PC-9 (cell line): ENCODE measurements at regions not wholly inside any gene's neighbourhood (a gene's known extent, or its start where the extent isn't known, plus 50 kb on each side); places are given as distances from the start of the nearest gene placed in this dataset.
"Not testable (repeated sequence)": the region's sequence is repeated elsewhere in the genome, so short reads cannot be mapped to it uniquely, and the experiment has no call there.

ENCODE experiments used
- BruUV-seq: library from RNA; stranded (reverse); fragments of 400-500 nt; replicated peaks from 2 replicates; lab custom pipeline; 2021; lab: Mats Ljungman, UMichigan
- CTCF ChIA-PET: fragments of 300-600 bp; sonication (Branson Sonifier 250); formaldehyde crosslinking; loops from one replicate; lab custom pipeline; 2022; ENCODE audit warnings: antibody characterized with exemption; lab: Charles Lee
- POLR2A ChIA-PET: fragments of 300-600 bp; sonication (Branson Sonifier 250); formaldehyde crosslinking; loops from one replicate; lab custom pipeline; 2022; ENCODE audit warnings: antibody characterized with exemption; ENCODE audit not compliant: unreplicated experiment; lab: Charles Lee
- DNase-seq, 2 experiments: peaks; one replicate each; pipeline versions ENCODE4 v3.0.0 to v3.0.0-alpha.2; 2015 to 2022; ENCODE audit warnings: mixed read lengths in 1 of 2
- H2AFZ ChIP-seq: fragments of 200-600 bp; sonication (generic); 2 replicates; pipeline ENCODE4 v1.8.1; 2017; ENCODE audit warnings: antibody characterized with exemption
- H3F3A ChIP-seq: fragments of 200-600 bp; sonication (generic); 2 replicates; pipeline ENCODE4 v1.8.1; 2017; ENCODE audit warnings: antibody characterized with exemption, mild to moderate bottlenecking, low read depth; ENCODE audit not compliant: insufficient read depth
- H3K27ac ChIP-seq: fragments of 200-600 bp; sonication (generic); 2 replicates; pipeline ENCODE4 v1.6.1; 2016; ENCODE audit warnings: mixed run types
- H3K27me3 ChIP-seq: fragments of 200-600 bp; sonication (generic); 2 replicates; pipeline ENCODE4 v1.6.1; 2016; ENCODE audit warnings: low read depth, mixed run types; ENCODE audit not compliant: insufficient read depth
- H3K36me3 ChIP-seq: fragments of 200-600 bp; sonication (generic); 2 replicates; pipeline ENCODE4 v1.6.1; 2016; ENCODE audit warnings: low read depth, mixed run types
- H3K4me1 ChIP-seq: fragments of 200-600 bp; sonication (generic); replicated peaks from 2 replicates; pipeline ENCODE4 v1.6.1; 2016; ENCODE audit warnings: mixed run types; ENCODE audit not compliant: insufficient read depth
- H3K4me2 ChIP-seq: fragments of 200-600 bp; sonication (generic); 2 replicates; pipeline ENCODE4 v1.6.1; 2017; ENCODE audit warnings: mixed run types
- H3K4me3 ChIP-seq: fragments of 200-600 bp; sonication (generic); 2 replicates; pipeline ENCODE4 v1.6.1; 2016; ENCODE audit warnings: mixed run types
- H3K79me2 ChIP-seq: fragments of 200-600 bp; sonication (generic); 2 replicates; pipeline ENCODE4 v1.6.1; 2017; ENCODE audit warnings: low read depth, mixed run types
- H3K9me2 ChIP-seq: fragments of 200-600 bp; sonication (generic); 2 replicates; pipeline ENCODE4 v1.8.1; 2017; ENCODE audit warnings: mild to moderate bottlenecking; ENCODE audit not compliant: insufficient read depth
- H3K9me3 ChIP-seq: fragments of 200-600 bp; sonication (generic); 2 replicates; pipeline ENCODE4 v1.8.1; 2016; ENCODE audit warnings: low read depth; ENCODE audit not compliant: insufficient read depth
- H4K20me1 ChIP-seq: fragments of 200-600 bp; sonication (generic); 2 replicates; pipeline ENCODE4 v1.8.1; 2017; ENCODE audit not compliant: insufficient read depth
- EZH2 ChIP-seq: fragments of 200-600 bp; sonication (generic); IDR thresholded peaks from 2 replicates; pipeline ENCODE4 v1.8.0; 2017; ENCODE audit warnings: antibody characterized with exemption, low read depth
- intact Hi-C: fragments of 100-400 bp; cut with micrococcal nuclease; formaldehyde crosslinking; loops from one replicate; pipeline ENCODE4 v1.10.0; 2022; ENCODE audit not compliant: unreplicated experiment
- TF ChIP-seq, protein P1 (sequence below): fragments of 200-600 bp; sonication (generic); conservative IDR thresholded peaks from 2 replicates; pipeline ENCODE4 v1.6.1; 2017; ENCODE audit warnings: mixed run types, antibody characterized with exemption, mild to moderate bottlenecking, moderate library complexity

DNA sequence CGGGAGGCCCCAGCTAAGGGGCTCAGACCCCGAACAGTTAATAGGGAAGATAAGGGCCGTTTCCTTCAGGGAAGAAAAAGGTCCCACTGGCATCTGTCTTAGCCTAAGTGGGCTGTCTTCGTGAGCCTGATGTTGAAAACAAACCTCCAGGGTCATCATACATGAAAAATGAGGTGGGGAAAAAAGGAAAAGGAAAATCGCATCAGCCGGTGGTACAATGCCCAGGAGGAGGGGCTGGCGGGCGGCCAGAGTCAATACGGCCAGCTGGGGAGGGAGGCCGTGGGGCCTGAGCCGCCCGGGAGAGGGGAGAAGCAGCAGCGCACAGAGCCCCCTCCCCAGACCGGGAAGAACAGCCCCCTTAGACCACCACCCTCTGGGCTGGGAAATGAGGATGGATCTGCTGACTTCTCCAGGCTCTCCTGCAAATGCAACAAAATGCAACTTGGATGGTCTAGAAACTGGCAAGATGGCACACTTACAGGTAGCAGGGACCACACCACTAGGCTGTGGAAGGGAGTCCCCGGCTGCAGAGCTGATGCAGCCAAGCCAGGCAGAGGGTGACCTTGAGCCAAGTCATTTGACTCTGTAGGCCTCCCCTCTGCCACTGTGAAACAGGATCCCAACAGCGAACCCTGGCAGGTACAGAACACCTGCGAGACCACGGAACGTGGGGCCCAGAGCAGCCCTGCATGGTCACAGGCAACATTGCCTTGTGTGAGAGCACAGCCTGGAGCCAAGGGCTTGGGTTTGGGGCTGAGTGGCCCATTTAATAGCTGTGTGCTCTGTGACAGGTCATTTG lies 448.5 kb downstream of the SOX9 start:
- H3K4me1 ChIP-seq, result peaks cover 4% of the 10 kb centered on the region
- BruUV-seq, result no TSS peak
- no peaks in the 10 kb centered on the region for H3K9me3 ChIP-seq
- peaks cover 7% of the 10 kb centered on the region for H4K20me1 ChIP-seq
- H3K36me3 ChIP-seq, result no peaks in the 10 kb centered on the region
- no peak for DNase-seq
- H3K79me2 ChIP-seq, result peaks cover 99% of the 10 kb centered on the region
- H2AFZ ChIP-seq, result no peak overlapping the region
- no peak overlapping the region for H3K4me3 ChIP-seq
- H3F3A ChIP-seq, result peaks cover 11% of the 10 kb centered on the region; the same call in 1 of the 2 replicates
- ChIA-PET POLR2A (no interaction called here), CTCF (no interaction called here)
- no peak overlapping the region for H3K4me2 ChIP-seq
- intact Hi-C loops, result loop anchor here (10.0 kb wide), 1 partner anchor 415 kb away; no protein-coding TSS in a partner anchor
- no peak overlapping the region for H3K27ac ChIP-seq
- TF ChIP-seq, protein P1, sequence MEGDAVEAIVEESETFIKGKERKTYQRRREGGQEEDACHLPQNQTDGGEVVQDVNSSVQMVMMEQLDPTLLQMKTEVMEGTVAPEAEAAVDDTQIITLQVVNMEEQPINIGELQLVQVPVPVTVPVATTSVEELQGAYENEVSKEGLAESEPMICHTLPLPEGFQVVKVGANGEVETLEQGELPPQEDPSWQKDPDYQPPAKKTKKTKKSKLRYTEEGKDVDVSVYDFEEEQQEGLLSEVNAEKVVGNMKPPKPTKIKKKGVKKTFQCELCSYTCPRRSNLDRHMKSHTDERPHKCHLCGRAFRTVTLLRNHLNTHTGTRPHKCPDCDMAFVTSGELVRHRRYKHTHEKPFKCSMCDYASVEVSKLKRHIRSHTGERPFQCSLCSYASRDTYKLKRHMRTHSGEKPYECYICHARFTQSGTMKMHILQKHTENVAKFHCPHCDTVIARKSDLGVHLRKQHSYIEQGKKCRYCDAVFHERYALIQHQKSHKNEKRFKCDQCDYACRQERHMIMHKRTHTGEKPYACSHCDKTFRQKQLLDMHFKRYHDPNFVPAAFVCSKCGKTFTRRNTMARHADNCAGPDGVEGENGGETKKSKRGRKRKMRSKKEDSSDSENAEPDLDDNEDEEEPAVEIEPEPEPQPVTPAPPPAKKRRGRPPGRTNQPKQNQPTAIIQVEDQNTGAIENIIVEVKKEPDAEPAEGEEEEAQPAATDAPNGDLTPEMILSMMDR, result no peak
- no peak for TF ChIP-seq EZH2
- H3K9me2 ChIP-seq, result no peaks in the 10 kb centered on the region
- H3K27me3 ChIP-seq, result no peaks in the 10 kb centered on the region

DNA sequence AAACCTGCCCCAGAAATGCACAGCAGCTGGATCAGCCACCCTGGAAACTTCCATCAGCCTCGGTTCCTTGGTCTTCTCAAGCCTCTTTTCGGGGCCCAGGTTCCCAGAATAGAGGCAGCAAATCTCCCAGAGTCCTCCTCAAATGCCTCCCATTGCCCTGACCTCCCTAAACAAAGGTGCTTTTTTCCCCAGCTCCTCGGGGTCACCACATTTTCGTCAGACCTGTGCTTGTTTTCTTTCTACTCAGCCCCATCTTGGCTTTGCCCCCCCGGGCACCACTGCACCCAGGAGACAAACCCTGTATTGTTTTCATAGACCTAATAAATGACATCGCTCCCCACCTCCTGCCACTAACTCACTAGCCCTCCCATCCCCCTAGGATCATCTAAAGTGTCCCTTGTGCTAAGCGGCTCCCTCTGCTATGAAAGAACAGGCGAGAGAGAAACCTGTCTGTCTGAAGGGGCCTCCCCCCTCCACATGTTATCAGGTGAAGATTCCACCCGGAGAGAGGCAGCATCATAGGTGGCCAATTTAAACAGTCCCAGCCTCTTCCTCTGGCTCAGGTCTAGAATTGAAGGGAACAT lies 451.1 kb downstream of the SOX9 start:
- peaks cover 100% of the 10 kb centered on the region for H3K79me2 ChIP-seq
- H3K4me3 ChIP-seq, result no peak overlapping the region
- H4K20me1 ChIP-seq, result peaks cover 7% of the 10 kb centered on the region
- no peak for TF ChIP-seq EZH2
- TF ChIP-seq, protein P1, result no peak
- no peak for DNase-seq
- no peak overlapping the region for H2AFZ ChIP-seq
- H3F3A ChIP-seq, result no peaks in the 10 kb centered on the region; the same call in 1 of the 2 replicates
- BruUV-seq, result no TSS peak
- no peaks in the 10 kb centered on the region; the same call in 1 of the 2 replicates for H3K4me1 ChIP-seq
- no peaks in the 10 kb centered on the region for H3K36me3 ChIP-seq
- no peaks in the 10 kb centered on the region for H3K27me3 ChIP-seq
- no peaks in the 10 kb centered on the region for H3K9me2 ChIP-seq
- no peaks in the 10 kb centered on the region for H3K9me3 ChIP-seq
- no peak overlapping the region for H3K27ac ChIP-seq
- POLR2A ChIA-PET, result no interaction called here
- intact Hi-C loops, result no loop called here
- no peak overlapping the region for H3K4me2 ChIP-seq
- CTCF ChIA-PET, result no interaction called here

GRCh38 chr17:72572604-72573491 lies 452.0 kb downstream of the SOX9 start:
- Histone ChIP-seq H3K79me2 (peaks cover 100% of the 10 kb centered on the region), H3K9me2 (no peaks in the 10 kb centered on the region), H3F3A (no peaks in the 10 kb centered on the region; the same call in 1 of the 2 replicates), H3K4me3 (no peak overlapping the region), H3K36me3 (no peaks in the 10 kb centered on the region), H4K20me1 (peaks cover 9% of the 10 kb centered on the region), H2AFZ (no peak overlapping the region), H3K27ac (no peak overlapping the region), H3K4me2 (no peak overlapping the region), H3K4me1 (no peaks in the 10 kb centered on the region; the same call in 1 of the 2 replicates), H3K27me3 (no peaks in the 10 kb centered on the region), H3K9me3 (no peaks in the 10 kb centered on the region)
- no peak for TF ChIP-seq EZH2
- TF ChIP-seq, protein P1, result no peak
- DNase-seq, result peak in 1 of 2 experiments; percentile 32
- BruUV-seq, result no TSS peak
- intact Hi-C loops, result no loop called here
- CTCF ChIA-PET, result no interaction called here
- POLR2A ChIA-PET, result no interaction called here

DNA sequence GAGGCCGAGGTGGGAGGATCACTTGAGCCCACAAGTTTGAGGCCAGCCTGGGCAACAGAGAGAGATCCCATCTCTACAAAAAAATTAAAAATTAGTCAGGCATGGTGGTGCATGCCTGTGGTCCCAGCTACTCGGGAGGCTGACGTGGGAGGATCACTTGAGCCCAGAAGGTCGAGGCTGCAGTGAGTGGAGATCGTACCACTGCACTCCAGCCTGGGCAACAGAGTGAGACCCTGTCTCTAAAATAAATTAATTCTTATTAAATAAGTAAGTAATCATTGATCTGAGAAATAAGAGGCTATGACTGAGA lies 452.6 kb downstream of the SOX9 start:
- H3K36me3 ChIP-seq, BruUV-seq, CTCF ChIA-PET, DNase-seq, H3K4me3 ChIP-seq, H3K9me2 ChIP-seq, POLR2A ChIA-PET, H3K4me2 ChIP-seq, H3K27ac ChIP-seq, H3K9me3 ChIP-seq, H3F3A ChIP-seq, intact Hi-C loops, H3K4me1 ChIP-seq, H2AFZ ChIP-seq, H4K20me1 ChIP-seq, H3K27me3 ChIP-seq: not testable (repeated sequence)
- H3K79me2 ChIP-seq, result peaks cover 100% of the 10 kb centered on the region
